Trophoblast cell (in vitro differentiated cells and primary cell): ENCODE measurements at regions not wholly inside any gene's neighbourhood (a gene's known extent, or its start where the extent isn't known, plus 50 kb on each side); places are given as distances from the start of the nearest gene placed in this dataset.

Experiments
- DNase-seq, 2 donors: peaks; one replicate each; pipeline ENCODE4 v3.0.0-alpha.2; 2016
- H2AFZ ChIP-seq: 2 replicates; pipeline ENCODE4 v1.6.1; 2013; ENCODE audit warnings: low read length, moderate library complexity, mild to moderate bottlenecking; ENCODE audit not compliant: insufficient read depth, poor library complexity
- H2AK5ac ChIP-seq: 2 replicates; pipeline ENCODE4 v1.6.1; 2013; ENCODE audit warnings: mild to moderate bottlenecking, low read length
- H2BK120ac ChIP-seq: 2 replicates; pipeline ENCODE4 v1.6.1; 2013; ENCODE audit warnings: low read length, mild to moderate bottlenecking, moderate library complexity; ENCODE audit not compliant: insufficient read depth, poor library complexity
- H2BK12ac ChIP-seq: 2 replicates; pipeline ENCODE4 v1.6.1; 2013; ENCODE audit warnings: mild to moderate bottlenecking, low read length, moderate library complexity
- H2BK5ac ChIP-seq: 2 replicates; pipeline ENCODE4 v1.6.1; 2013; ENCODE audit warnings: low read length, low read depth, moderate library complexity, mild to moderate bottlenecking; ENCODE audit not compliant: poor library complexity
- H3K14ac ChIP-seq: 2 replicates; pipeline ENCODE4 v1.6.1; 2013; ENCODE audit warnings: mild to moderate bottlenecking, low read length
- H3K18ac ChIP-seq: 2 replicates; pipeline ENCODE4 v1.6.1; 2013; ENCODE audit warnings: mild to moderate bottlenecking, low read length
- H3K23ac ChIP-seq: 2 replicates; pipeline ENCODE4 v1.6.1; 2013; ENCODE audit warnings: low read length
- H3K27ac ChIP-seq: 2 replicates; pipeline ENCODE4 v1.5.1; 2013; ENCODE audit warnings: low read depth, mild to moderate bottlenecking, inconsistent platforms, low read length, moderate library complexity
- H3K27me3 ChIP-seq: 2 replicates; pipeline ENCODE4 v1.6.1; 2013; ENCODE audit warnings: inconsistent platforms, mild to moderate bottlenecking, low read length, moderate library complexity; ENCODE audit not compliant: insufficient read depth
- H3K36me3 ChIP-seq, 2 experiments: 1 replicate in 1 of 2; 2 replicates in 1 of 2; pipeline ENCODE4 v1.6.1; 2013; ENCODE audit warnings: low read length in 2 of 2, mild to moderate bottlenecking in 2 of 2, moderate library complexity in 1 of 2; ENCODE audit not compliant: insufficient read depth in 2 of 2, control insufficient read depth in 1 of 2
- H3K4ac ChIP-seq: 2 replicates; pipeline ENCODE4 v1.6.1; 2013; ENCODE audit warnings: low read depth, mild to moderate bottlenecking, low read length, moderate library complexity
- H3K4me1 ChIP-seq, 2 experiments: 1 replicate in 1 of 2; 2 replicates in 1 of 2; pipeline ENCODE4 v1.6.1; 2013; ENCODE audit warnings: low read length in 2 of 2, mild to moderate bottlenecking in 2 of 2, moderate library complexity in 1 of 2; ENCODE audit not compliant: insufficient read depth in 2 of 2, control insufficient read depth in 1 of 2
- H3K4me2 ChIP-seq: 2 replicates; pipeline ENCODE4 v1.6.1; 2013; ENCODE audit warnings: inconsistent platforms, mild to moderate bottlenecking, low read length, moderate library complexity
- H3K4me3 ChIP-seq: 2 replicates; pipeline ENCODE4 v1.5.1; 2013; ENCODE audit warnings: mild to moderate bottlenecking, low read depth, low read length, inconsistent platforms
- H3K79me1 ChIP-seq: one replicate; pipeline ENCODE4 v1.6.1; 2013; ENCODE audit warnings: low read length
- H3K79me2 ChIP-seq: 2 replicates; pipeline ENCODE4 v1.6.1; 2013; ENCODE audit warnings: low read length, mild to moderate bottlenecking; ENCODE audit not compliant: control insufficient read depth, insufficient read depth, poor library complexity
- H3K9ac ChIP-seq: 2 replicates; pipeline ENCODE4 v1.6.1; 2013; ENCODE audit warnings: mild to moderate bottlenecking, low read length
- H3K9me3 ChIP-seq: 2 replicates; pipeline ENCODE4 v1.6.1; 2013; ENCODE audit warnings: low read depth, mild to moderate bottlenecking, control low read depth, inconsistent platforms, low read length; ENCODE audit not compliant: insufficient read depth
- H4K12ac ChIP-seq: 2 replicates; pipeline ENCODE4 v1.6.1; 2013; ENCODE audit warnings: low read depth, mild to moderate bottlenecking, low read length, moderate library complexity
- H4K8ac ChIP-seq: 2 replicates; pipeline ENCODE4 v1.6.1; 2013; ENCODE audit warnings: low read depth, mild to moderate bottlenecking, low read length, moderate library complexity
- H4K91ac ChIP-seq: one replicate; pipeline ENCODE4 v1.6.1; 2013; ENCODE audit warnings: low read depth, mild to moderate bottlenecking, low read length, moderate library complexity
- WGBS: extraction: QIAGEN DNeasy Blood & Tissue Kit; methylation state at CpG from one replicate; pipeline ENCODE4 v1.1.7; 2013; ENCODE audit warnings: missing lambda C conversion rate; ENCODE audit not compliant: insufficient read length, insufficient coverage; ENCODE audit errors: extremely low coverage; 5-methylcytosine and 5-hydroxymethylcytosine counted together

- H3K27ac ChIP-seq = no peak overlapping the region
- H3K4me1 ChIP-seq = no peaks in the 10 kb centered on the region
- H3K23ac ChIP-seq = no peak overlapping the region
- no peak overlapping the region for H3K18ac ChIP-seq
- H3K79me2 ChIP-seq = no peaks in the 10 kb centered on the region
- H4K12ac ChIP-seq = no peak overlapping the region
- DNase-seq = peak in 1 of 2 donors; percentile 22
- H3K36me3 ChIP-seq = no peaks in the 10 kb centered on the region
- H2BK12ac ChIP-seq = no peak overlapping the region
- no CpG with 5 or more reads among the region's 5 CpGs for WGBS
- no peak overlapping the region for H3K4me3 ChIP-seq
- no peak overlapping the region for H4K8ac ChIP-seq
- H3K4me2 ChIP-seq = no peak overlapping the region
- no peak overlapping the region for H2AK5ac ChIP-seq
- H2BK5ac ChIP-seq = no peak overlapping the region
- no peak overlapping the region for H2BK120ac ChIP-seq
- H3K14ac ChIP-seq = no peak overlapping the region
- H3K9ac ChIP-seq = no peak overlapping the region
- H3K4ac ChIP-seq = no peak overlapping the region
- no peaks in the 10 kb centered on the region for H3K79me1 ChIP-seq
- H4K91ac ChIP-seq = no peak overlapping the region
- H3K9me3 ChIP-seq = no peaks in the 10 kb centered on the region
- no peaks in the 10 kb centered on the region for H3K27me3 ChIP-seq
- no peak overlapping the region for H2AFZ ChIP-seq
These were observed 247.3 kb downstream of the RAD51AP2 start for GRCh38 chr2:17270894-17271293.

- Histone ChIP-seq H3K36me3 (no peaks in the 10 kb centered on the region), H3K27me3 (no peaks in the 10 kb centered on the region), H3K27ac (no peak overlapping the region), H2BK120ac (no peak overlapping the region), H3K4me3 (no peak overlapping the region), H3K23ac (no peak overlapping the region), H4K91ac (no peak overlapping the region), H4K12ac (no peak overlapping the region), H3K79me1 (no peaks in the 10 kb centered on the region), H2BK5ac (no peak overlapping the region), H3K9me3 (no peaks in the 10 kb centered on the region), H3K79me2 (no peaks in the 10 kb centered on the region), H3K18ac (no peak overlapping the region), H3K4ac (no peak overlapping the region), H2BK12ac (no peak overlapping the region), H4K8ac (no peak overlapping the region), H3K4me2 (no peak overlapping the region), H2AK5ac (no peak overlapping the region), H3K14ac (no peak overlapping the region), H2AFZ (no peak overlapping the region), H3K9ac (no peak overlapping the region), H3K4me1 (no peaks in the 10 kb centered on the region)
- no peak for DNase-seq
- WGBS = no CpG with 5 or more reads among the region's 2 CpGs
These were observed 254.7 kb downstream of the RAD51AP2 start for GRCh38 chr2:17263570-17263968.

GRCh38 chr2:17262854-17263569 lies 255.2 kb downstream of the RAD51AP2 start:
- DNase-seq = no peak
- no CpG with 5 or more reads among the region's 2 CpGs for WGBS

DNA sequence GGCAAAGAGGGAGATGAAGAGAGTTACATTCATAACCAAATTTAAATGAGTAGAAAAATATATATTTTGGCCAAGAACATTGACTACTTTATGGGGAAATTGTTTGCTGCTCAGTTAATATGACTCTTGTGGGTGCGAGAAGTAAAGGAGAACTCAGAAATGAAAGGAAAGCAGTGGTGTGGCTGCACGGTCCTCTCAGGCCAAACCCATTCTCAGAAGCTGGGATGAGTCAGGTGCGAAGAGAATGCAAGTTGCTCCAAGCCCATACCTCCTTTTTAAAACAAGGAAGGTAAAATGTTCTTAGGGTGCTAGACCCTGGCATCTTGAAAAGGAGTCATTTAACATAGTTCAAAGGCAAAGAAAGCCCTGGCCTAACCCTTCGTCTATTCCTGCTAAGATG lies 258.6 kb downstream of the RAD51AP2 start:
- no peak overlapping the region for H3K9ac ChIP-seq
- H3K4ac ChIP-seq = no peak overlapping the region
- no peaks in the 10 kb centered on the region for H3K27me3 ChIP-seq
- H3K14ac ChIP-seq = no peak overlapping the region
- no peak overlapping the region for H4K12ac ChIP-seq
- no peak overlapping the region for H2AK5ac ChIP-seq
- H2BK12ac ChIP-seq = no peak overlapping the region
- H2BK5ac ChIP-seq = no peak overlapping the region
- no peak overlapping the region for H2BK120ac ChIP-seq
- no peak overlapping the region for H4K8ac ChIP-seq
- H3K79me2 ChIP-seq = no peaks in the 10 kb centered on the region
- no peak overlapping the region for H3K4me2 ChIP-seq
- no CpG with 5 or more reads among the region's 4 CpGs for WGBS
- H3K23ac ChIP-seq = no peak overlapping the region
- DNase-seq = no peak
- H3K9me3 ChIP-seq = no peaks in the 10 kb centered on the region
- H3K79me1 ChIP-seq = no peaks in the 10 kb centered on the region
- no peak overlapping the region for H2AFZ ChIP-seq
- H3K4me3 ChIP-seq = no peak overlapping the region
- no peak overlapping the region for H3K18ac ChIP-seq
- H4K91ac ChIP-seq = no peak overlapping the region
- no peak overlapping the region for H3K27ac ChIP-seq
- no peaks in the 10 kb centered on the region for H3K4me1 ChIP-seq
- H3K36me3 ChIP-seq = no peaks in the 10 kb centered on the region

More at GRCh38 chr2:17262854-17263569, 255.2 kb downstream of the RAD51AP2 start:
- Histone ChIP-seq H2BK5ac (no peak overlapping the region), H3K4me1 (no peaks in the 10 kb centered on the region), H3K23ac (no peak overlapping the region), H2AFZ (no peak overlapping the region), H3K36me3 (no peaks in the 10 kb centered on the region), H2BK12ac (no peak overlapping the region), H4K12ac (no peak overlapping the region), H3K79me1 (no peaks in the 10 kb centered on the region), H2BK120ac (no peak overlapping the region), H3K4me2 (no peak overlapping the region), H3K27ac (no peak overlapping the region), H3K4ac (no peak overlapping the region), H4K8ac (no peak overlapping the region), H3K9ac (no peak overlapping the region), H2AK5ac (no peak overlapping the region), H3K27me3 (no peaks in the 10 kb centered on the region), H3K4me3 (no peak overlapping the region), H3K18ac (no peak overlapping the region), H4K91ac (no peak overlapping the region), H3K14ac (no peak overlapping the region), H3K79me2 (no peaks in the 10 kb centered on the region), H3K9me3 (no peaks in the 10 kb centered on the region)
